CD4-positive, alpha-beta T cell treated with Interleukin-15 for 4 hours (primary cell): ENCODE measurements at regions not wholly inside any gene's neighbourhood (a gene's known extent, or its start where the extent isn't known, plus 50 kb on each side); places are given as distances from the start of the nearest gene placed in this dataset.
A peak's percentile ranks its signal among the peaks of the same experiment; 100 is the strongest.

Experiments
- DNase-seq: peaks from one replicate; pipeline ENCODE4 v3.0.0-alpha.2; 2020; ENCODE audit warnings: low spot score

DNA sequence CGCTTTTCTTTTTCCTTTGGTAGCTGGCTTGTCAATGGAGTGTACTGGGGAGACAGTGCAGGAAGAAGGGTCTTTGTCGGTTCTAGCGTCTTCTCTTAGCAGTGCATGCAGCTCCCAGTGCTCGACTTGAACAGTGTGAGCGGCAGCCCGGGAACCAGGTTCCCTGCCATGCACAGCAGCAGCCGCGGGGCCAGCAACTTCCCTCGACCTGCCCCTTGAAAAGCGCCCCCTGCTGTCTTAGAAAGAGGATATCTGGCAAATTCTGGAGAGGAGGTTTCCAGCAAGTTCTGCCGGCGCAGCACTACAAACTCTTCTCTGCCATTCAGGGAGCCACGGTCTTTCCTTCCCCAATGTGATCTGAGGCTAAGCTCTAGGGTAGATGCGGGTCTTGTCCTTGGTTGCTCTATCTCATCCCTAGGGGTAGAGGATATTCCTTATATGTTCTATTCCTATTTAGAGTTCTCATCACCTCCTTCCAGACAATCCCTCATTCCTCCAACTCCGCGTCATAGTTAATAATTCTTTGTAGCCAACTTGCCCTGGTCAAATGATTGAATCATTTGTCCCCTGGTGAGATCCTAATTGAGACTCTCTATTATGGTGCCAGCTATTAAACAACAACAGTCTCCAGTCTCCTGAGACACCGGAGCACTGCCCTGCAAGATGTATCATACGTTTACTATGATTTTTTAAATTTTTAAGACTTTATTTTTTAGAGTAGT is 451.3 kb downstream of the PMP22 start:
- peak; percentile 4 for DNase-seq

DNA sequence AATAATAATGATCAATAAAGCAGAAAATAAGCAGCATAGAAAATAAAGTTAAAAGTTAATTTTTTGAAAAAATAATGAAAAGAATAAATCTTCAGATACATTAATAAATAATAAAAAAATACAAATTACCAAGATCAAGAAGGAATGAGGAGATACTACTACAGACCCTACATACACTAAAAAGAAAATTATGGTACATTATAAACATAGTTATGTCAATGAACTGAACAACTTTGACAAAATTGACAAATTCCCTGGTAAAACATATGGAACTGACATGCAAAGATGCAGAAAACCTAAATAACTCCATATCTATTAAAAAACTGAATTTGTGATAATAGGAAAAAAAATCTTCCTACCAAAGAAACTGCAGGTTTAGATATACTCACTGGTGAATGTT is 456.7 kb downstream of the PMP22 start:
- no peak for DNase-seq

GRCh38 chr17:14805348-14805747 is 459.8 kb downstream of the PMP22 start:
- no peak for DNase-seq

DNA sequence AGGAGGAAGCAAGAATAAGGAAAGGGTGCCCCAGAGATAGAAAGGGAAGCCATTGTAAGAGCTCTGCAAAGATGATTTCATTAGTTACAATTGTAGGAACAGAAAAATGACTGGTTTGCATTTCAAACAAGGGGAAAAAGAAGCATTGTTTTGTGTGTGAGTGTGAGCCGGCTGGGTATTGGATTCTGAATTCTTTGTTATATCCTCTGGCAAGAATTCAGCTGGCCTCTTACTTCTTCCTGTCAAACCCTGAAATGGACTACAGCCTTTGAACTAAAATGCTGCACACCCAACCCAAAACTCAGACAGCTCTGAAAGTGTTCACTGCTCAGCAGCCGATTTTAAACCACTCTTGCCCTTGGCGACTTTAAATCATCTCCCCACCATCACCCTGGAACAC is 461.3 kb downstream of the PMP22 start:
- no peak for DNase-seq

DNA sequence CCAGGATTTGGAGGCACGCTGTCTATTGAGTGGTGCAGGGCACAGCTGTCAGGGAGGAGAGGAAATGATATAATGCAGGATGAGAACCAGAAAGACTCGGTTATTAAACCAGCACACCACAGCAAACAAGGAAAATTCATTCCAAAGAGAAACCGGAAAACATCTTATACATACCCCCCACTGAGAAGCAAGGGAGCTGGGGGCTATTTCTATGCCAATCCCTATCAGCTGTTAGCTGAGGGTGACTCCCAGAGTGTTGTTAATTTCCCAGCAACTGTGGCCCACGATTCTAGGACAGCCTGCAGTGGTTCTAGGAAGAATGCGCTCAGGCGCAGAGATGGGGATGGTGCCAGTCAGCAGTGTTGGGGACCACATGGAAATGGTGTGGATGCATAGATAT is 467.3 kb downstream of the PMP22 start:
- no peak for DNase-seq

- no peak for DNase-seq
Measured at GRCh38 chr17:14797021-14797420, 468.1 kb downstream of the PMP22 start.

DNA sequence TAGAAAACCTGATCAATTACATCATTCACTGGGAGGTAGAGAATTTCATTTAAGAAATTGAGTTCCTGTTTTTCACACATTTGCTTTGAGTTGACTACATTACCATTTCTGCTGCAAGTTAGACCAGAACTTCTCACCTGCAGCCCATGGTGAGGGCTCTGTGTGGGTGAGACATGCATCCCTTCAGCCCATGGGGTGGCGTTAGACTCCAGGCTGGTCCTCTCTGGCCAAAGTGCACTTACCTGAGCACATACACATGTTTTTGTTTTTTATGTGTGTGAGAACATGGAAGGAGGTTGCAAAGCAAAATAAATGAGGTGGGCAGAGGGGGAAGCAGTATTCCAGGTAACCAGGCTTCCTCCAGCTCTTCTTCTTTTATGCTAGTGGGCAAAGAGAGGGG is 470.2 kb downstream of the PMP22 start:
- no peak for DNase-seq

DNA sequence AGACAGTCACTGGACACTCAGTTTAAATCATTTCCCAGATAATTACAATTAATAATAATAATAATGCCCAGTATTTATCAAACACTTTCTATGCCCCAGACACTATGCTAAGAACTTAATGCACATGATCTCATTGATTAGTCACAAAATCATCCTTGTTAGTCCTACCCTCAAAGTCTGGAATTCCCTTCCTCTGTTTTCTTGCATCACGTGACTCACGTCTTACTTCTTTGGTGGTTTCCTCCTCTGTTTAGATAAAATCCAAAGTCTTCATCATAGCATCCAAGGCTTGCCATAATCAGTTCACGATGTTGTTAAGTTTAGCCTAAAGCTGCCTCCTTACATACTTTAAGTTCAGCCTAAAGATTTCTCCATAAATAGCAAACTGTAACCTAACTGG is 471.9 kb downstream of the PMP22 start:
- no peak for DNase-seq

DNA sequence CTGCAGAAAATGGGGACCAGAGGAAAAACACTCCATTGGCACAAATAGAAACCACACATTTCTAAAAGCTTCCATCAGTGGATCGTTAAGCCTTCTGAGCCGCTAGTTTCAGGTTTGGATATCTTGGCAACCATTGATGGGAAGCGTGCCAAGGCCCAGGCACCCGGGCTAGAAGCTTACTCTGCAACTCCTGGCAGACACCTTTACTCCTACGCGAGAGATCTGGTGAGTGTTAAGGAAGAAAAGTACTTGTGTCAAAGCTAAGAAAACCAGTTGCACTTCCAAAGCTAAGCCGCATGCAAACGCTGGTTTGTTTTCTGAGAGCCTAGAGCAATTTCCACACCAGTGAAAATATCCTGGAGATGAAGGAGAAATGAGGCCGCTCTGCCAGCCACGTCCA is 472.4 kb downstream of the PMP22 start:
- DNase-seq, result no peak

DNA sequence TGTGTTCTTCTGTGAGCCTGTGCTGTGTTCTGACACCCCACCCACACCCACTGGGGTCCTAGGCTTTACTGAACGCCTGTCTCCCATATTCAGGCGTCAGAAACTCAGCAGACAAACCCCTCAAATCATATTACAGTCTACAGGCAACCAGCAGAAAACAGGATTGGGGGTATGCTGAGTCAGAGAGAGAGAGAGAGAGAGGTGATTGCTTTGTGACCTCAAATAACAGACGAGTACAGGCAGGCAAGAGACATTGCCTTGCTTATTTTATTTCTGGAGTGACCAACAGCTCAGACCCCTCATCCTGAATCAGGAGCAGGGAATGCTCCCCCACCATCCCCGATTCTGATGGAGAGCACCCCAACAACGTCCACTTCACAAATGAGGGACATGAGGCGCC is 473.9 kb downstream of the PMP22 start:
- DNase-seq, result no peak

DNA sequence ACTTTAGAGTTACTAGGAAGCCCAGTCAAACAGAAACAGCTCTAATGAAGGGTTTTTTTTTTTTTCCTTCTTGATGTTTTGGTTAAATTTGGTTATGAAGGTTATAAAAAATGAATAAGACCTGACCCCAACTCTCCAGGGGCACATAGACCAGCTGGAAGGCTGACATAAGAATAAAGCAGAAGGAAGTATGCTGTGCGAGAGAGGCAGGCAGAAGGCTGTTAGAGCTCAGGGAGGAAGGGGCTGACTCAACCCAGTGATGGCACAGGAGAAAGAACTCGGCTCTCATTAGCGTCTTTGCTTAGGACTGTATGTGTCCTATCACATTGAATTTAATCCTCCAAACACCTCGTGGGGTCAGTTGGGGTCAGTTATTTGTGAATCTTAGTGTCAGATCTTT is 474.6 kb downstream of the PMP22 start:
- no peak for DNase-seq

- peak; percentile 7 for DNase-seq
Measured at GRCh38 chr17:14784997-14785696, 480.0 kb downstream of the PMP22 start.

GRCh38 chr17:14781123-14781522 is 480.2 kb downstream of the HS3ST3B1 start:
- DNase-seq, result no peak

DNA sequence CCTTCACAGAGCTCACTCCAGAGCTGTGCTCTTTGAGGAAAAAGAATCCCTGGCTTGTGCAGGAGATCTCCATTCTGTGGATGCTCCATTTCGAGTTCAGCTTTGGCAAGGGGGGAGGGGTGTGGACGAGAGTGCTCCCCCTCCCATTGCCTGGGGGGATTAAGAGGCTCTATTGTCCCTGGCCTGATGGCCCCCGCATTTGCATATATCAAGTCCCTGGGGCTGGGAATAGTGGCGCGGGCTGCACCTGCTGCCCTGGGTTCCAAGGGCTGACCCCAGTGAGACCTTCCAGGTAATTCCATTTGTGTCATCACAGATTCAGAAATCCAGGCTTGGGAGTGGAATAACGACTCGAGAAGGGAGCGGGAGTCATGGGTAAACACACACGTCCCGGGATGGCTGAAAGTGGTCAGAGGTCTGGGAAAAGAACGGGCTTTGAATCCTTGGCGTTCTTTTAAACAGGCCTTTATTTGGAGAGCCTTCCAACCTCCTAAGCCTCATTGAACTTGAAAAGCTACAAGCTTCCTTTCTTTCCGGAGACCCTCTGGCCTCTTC is 479.3 kb downstream of the HS3ST3B1 start:
- DNase-seq, result no peak

DNA sequence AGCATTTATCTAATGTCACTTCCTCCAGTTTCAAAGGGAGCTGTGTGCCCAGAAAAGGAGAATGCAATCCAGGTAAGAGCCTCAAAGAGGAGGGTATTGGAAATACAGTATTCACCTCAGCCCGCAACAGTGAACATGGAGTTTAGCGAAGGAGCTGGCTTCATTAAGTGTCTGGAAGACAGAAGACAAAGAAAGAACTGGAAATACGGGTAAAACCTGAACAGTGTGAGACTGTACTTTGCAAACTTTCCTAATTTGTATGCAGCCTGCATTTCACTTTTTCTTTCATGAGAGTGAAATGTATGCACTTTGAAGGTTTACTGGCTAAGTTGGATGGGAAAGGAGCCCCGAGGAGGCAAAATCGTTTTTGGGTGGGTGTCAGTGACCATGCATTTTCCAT is 478.4 kb downstream of the HS3ST3B1 start:
- no peak for DNase-seq

DNA sequence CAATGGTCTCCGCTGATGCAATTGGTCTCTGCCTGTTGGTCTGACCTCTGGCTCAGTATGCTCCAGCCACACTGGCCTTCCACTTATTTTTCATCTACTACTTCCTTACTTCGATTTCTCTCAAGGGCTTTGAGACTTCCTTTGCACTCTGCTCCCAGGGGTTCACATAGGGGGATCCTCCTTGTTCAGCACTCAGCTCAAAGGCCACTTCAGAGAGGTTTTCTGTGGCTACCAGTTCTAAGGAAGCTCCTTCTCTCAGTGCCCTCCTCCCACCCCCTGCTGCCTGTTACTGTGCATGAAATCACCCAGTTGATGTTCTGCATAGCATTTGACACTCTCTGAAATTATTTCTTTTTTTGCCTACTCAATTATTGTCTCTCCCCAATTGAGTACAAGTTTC is 476.4 kb downstream of the HS3ST3B1 start:
- no peak for DNase-seq

GRCh38 chr17:14776791-14777190 is 475.9 kb downstream of the HS3ST3B1 start:
- no peak for DNase-seq

GRCh38 chr17:14775731-14776492 is 475.0 kb downstream of the HS3ST3B1 start:
- no peak for DNase-seq

DNA sequence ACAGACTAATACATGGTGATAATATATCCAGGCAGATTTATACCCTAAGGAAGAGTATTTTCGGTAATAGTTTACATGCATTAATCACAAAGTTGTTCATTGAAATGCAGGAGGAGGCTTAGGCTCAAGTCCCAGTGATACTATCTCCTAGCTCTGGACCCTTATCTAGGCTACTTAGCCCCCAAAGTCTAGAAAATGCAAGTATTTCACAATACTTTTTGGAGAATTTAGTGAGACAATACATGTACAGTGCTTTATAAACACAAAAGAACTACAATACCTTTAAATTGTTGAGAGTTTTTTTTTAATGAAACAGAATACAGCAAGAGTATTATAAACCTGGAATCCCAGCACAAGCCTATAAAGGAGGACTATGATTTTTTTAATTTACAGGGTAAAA is 473.9 kb downstream of the HS3ST3B1 start:
- DNase-seq, result no peak

DNA sequence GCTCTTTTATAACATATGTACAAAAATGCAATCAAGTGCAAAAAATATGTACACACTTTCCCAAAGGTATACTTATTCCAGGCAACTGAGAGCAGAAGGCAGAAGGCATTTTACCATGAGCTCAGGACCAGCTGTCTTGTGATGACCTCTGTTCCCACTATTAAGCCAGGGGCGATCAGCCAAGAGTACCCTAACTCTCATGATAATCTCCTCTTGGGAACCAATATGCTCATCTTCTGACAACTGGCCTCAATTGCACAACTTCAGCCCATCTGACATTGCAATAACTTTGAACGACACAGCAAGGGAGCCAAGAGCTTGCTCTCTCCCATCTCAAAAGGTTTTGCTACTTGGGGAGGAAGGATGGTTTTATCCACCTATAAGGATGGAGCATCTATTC is 471.9 kb downstream of the HS3ST3B1 start:
- DNase-seq, result no peak

DNA sequence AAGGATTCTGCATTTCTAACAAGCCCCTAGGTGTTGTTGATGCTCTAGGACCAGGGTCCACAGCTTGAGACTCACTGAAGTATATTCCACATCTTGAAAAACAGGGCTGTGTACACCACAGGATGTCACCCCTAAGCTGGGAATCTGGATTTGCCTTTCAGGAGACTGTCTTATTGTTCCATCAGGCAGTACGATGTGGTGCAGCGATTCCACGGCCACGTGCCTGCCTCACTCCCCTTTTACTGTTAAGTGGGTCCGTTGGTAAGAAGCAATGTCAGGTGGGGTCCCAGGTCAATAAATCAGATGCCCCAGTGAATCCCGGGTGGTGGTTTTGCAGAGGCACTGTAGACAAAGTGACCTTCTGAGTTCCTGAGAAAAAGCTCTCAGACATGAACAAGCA is 470.7 kb downstream of the HS3ST3B1 start:
- DNase-seq, result no peak

DNA sequence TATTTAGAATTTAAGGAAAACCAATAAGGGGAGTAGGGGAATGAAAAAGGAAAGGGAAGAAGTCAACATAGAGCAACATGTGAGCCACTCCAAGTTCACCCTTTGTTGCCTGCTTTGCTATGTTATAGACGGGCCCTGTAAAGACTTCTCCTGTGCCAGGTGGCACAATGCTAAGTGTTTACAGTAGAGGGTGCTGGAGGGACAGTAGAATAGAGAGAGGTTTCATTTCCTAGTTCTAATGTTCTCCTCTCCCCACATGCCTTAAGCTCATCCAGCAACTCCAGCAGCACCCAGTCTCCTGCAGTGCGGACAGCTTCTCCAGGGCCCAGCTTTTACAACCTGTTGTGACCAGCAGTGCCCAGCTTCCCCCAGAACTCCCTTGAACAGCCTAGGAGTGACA is 468.0 kb downstream of the HS3ST3B1 start:
- DNase-seq, result no peak
